ENCODE measurements at regions not wholly inside any gene's neighbourhood (a gene's known extent, or its start where the extent isn't known, plus 50 kb on each side); places are given as distances from the start of the nearest gene placed in this dataset.

- TF ChIP-seq POLR2AphosphoS5 (IDR thresholded peaks at IDR 0.05; ENCODE audit: low read depth) (no peak), CTCF (conservative IDR thresholded peaks at IDR 0.05; ENCODE audit: low read depth in 2 of 2) (no peak), EZH2 (IDR thresholded peaks at IDR 0.05; ENCODE audit: low read depth, unreplicated experiment) (no peak), ZNF331 (CRISPR knock-in tag; IDR thresholded peaks at IDR 0.05; ENCODE audit: low read depth) (no peak), REST (IDR thresholded peaks at IDR 0.05; ENCODE audit: unreplicated experiment) (no peak), ETS1 (IDR thresholded peaks at IDR 0.05) (no peak), EZH2phosphoT487 (IDR thresholded peaks at IDR 0.05; ENCODE audit: unreplicated experiment) (no peak), STAT1 (IDR thresholded peaks at IDR 0.05; ENCODE audit: unreplicated experiment) (no peak)
Observed at GRCh38 chr4:37771771-37772170, 54.7 kb upstream of the PGM2 start.

All from GM23338 (cell line).